GM19239 (cell line): ENCODE measurements at regions not wholly inside any gene's neighbourhood (a gene's known extent, or its start where the extent isn't known, plus 50 kb on each side); places are given as distances from the start of the nearest gene placed in this dataset.

ENCODE experiments used
- DNase-seq: peaks from one replicate; pipeline ENCODE4 v3.0.0; 2011; ENCODE audit warnings: low spot score; ENCODE audit not compliant: insufficient read length
- FAIRE-seq: peaks from 2 replicates; lab custom pipeline; 2011; peaks lifted over from hg19 to GRCh38; lab: Jason Lieb, UNC

- DNase-seq (no peak), FAIRE-seq (no peak)
Observed at GRCh38 chr5:18959535-18959934, 1028.5 kb downstream of the CDH18 start.

GRCh38 chr5:18961234-18961633 lies 1026.8 kb downstream of the CDH18 start:
- FAIRE-seq: no peak
- no peak for DNase-seq

- no peak for FAIRE-seq
- no peak for DNase-seq
Observed at GRCh38 chr5:18965893-18966292, 1022.1 kb downstream of the CDH18 start.

GRCh38 chr5:18967637-18968036 lies 1020.4 kb downstream of the CDH18 start:
- FAIRE-seq (no peak), DNase-seq (no peak)

- DNase-seq (no peak), FAIRE-seq (no peak)
Observed at GRCh38 chr5:18968966-18969365, 1019.0 kb downstream of the CDH18 start.

GRCh38 chr5:18970000-18970399 lies 1018.0 kb downstream of the CDH18 start:
- FAIRE-seq: no peak
- DNase-seq: no peak

- FAIRE-seq (no peak), DNase-seq (no peak)
Observed at GRCh38 chr5:18972177-18972576, 1015.8 kb downstream of the CDH18 start.

- DNase-seq: no peak
Observed at GRCh38 chr5:18975624-18976023, 1012.4 kb downstream of the CDH18 start.

GRCh38 chr5:18977880-18978279 lies 1010.1 kb downstream of the CDH18 start:
- DNase-seq (no peak), FAIRE-seq (no peak)

More at GRCh38 chr5:18975624-18976023, 1012.4 kb downstream of the CDH18 start:
- FAIRE-seq: no peak

- DNase-seq: no peak
- FAIRE-seq: no peak
Observed at GRCh38 chr5:18984559-18985080, 1003.4 kb downstream of the CDH18 start.

GRCh38 chr5:18985171-18985758 lies 1002.7 kb downstream of the CDH18 start:
- FAIRE-seq (no peak), DNase-seq (no peak)

- no peak for FAIRE-seq
- DNase-seq: no peak
Observed at GRCh38 chr5:18987101-18987500, 1000.9 kb downstream of the CDH18 start.

- FAIRE-seq: no peak
- DNase-seq: no peak
Observed at GRCh38 chr5:18990852-18991251, 997.1 kb downstream of the CDH18 start.

GRCh38 chr5:18992264-18992663 lies 995.7 kb downstream of the CDH18 start:
- DNase-seq (no peak), FAIRE-seq (no peak)

GRCh38 chr5:18999478-18999877 lies 988.5 kb downstream of the CDH18 start:
- DNase-seq (no peak), FAIRE-seq (no peak)

GRCh38 chr5:19001054-19001453 lies 986.9 kb downstream of the CDH18 start:
- DNase-seq (no peak), FAIRE-seq (no peak)

- DNase-seq (no peak), FAIRE-seq (no peak)
Observed at GRCh38 chr5:19001539-19001938, 986.5 kb downstream of the CDH18 start.

GRCh38 chr5:19002111-19002510 lies 985.9 kb downstream of the CDH18 start:
- no peak for FAIRE-seq
- DNase-seq: no peak

- DNase-seq (no peak), FAIRE-seq (no peak)
Observed at GRCh38 chr5:19018822-19019221, 969.2 kb downstream of the CDH18 start.

- FAIRE-seq (no peak), DNase-seq (no peak)
Observed at GRCh38 chr5:19031491-19031890, 956.5 kb downstream of the CDH18 start.

- DNase-seq: no peak
- no peak for FAIRE-seq
Observed at GRCh38 chr5:19035816-19036215, 952.2 kb downstream of the CDH18 start.

GRCh38 chr5:19042106-19042505 lies 945.9 kb downstream of the CDH18 start:
- FAIRE-seq (no peak), DNase-seq (no peak)
